SK-N-SH (cell line): ENCODE measurements at regions not wholly inside any gene's neighbourhood (a gene's known extent, or its start where the extent isn't known, plus 50 kb on each side); places are given as distances from the start of the nearest gene placed in this dataset.

Source experiments
- CTCF ChIP-seq: fragments of 200-600 bp; sonication (generic); IDR thresholded peaks from 2 replicates; pipeline ENCODE4 v1.6.1; 2017; ENCODE audit warnings: antibody characterized with exemption, mild to moderate bottlenecking, moderate library complexity
- EP300 ChIP-seq, 2 experiments: IDR thresholded peaks; 2 replicates each; pipeline versions ENCODE4 v1.4.0 to v1.6.1; 2012; ENCODE audit warnings: borderline replicate concordance in 1 of 2, low read depth in 1 of 2, low read length in 1 of 2
- NFIC ChIP-seq: IDR thresholded peaks from 2 replicates; pipeline ENCODE4 v1.4.0; 2012; ENCODE audit warnings: borderline replicate concordance
- NRF1 ChIP-seq: IDR thresholded peaks from 2 replicates; pipeline ENCODE4 v1.6.1; 2012; ENCODE audit warnings: low read depth, mild to moderate bottlenecking, low read length
- POLR2AphosphoS5 ChIP-seq: IDR thresholded peaks from 2 replicates; pipeline ENCODE4 v1.6.1; 2012; ENCODE audit warnings: low read depth, low read length
- TAF1 ChIP-seq: IDR thresholded peaks from 2 replicates; pipeline ENCODE4 v1.6.1; 2012; ENCODE audit warnings: low read depth, mild to moderate bottlenecking, low read length, moderate library complexity, borderline replicate concordance
- YY1 ChIP-seq: IDR thresholded peaks from 2 replicates; pipeline ENCODE4 v1.4.0; 2012; ENCODE audit warnings: low read depth, mild to moderate bottlenecking
- TF ChIP-seq, protein P1 (sequence below): IDR thresholded peaks from 2 replicates; pipeline ENCODE4 v1.4.0; 2012; ENCODE audit warnings: low read depth
- TF ChIP-seq, protein P2 (sequence below): fragments of 150-350 bp; IDR thresholded peaks from 2 replicates; pipeline ENCODE4 v1.6.1; 2017; ENCODE audit warnings: antibody characterized with exemption, low read length, low read depth, borderline replicate concordance
- TF ChIP-seq, protein P3 (sequence below): IDR thresholded peaks from 2 replicates; pipeline ENCODE4 v1.6.1; 2012; ENCODE audit warnings: mild to moderate bottlenecking, low read depth, low read length, moderate library complexity
- TF ChIP-seq, protein P4 (sequence below): IDR thresholded peaks from 2 replicates; pipeline ENCODE4; 2012

DNA sequence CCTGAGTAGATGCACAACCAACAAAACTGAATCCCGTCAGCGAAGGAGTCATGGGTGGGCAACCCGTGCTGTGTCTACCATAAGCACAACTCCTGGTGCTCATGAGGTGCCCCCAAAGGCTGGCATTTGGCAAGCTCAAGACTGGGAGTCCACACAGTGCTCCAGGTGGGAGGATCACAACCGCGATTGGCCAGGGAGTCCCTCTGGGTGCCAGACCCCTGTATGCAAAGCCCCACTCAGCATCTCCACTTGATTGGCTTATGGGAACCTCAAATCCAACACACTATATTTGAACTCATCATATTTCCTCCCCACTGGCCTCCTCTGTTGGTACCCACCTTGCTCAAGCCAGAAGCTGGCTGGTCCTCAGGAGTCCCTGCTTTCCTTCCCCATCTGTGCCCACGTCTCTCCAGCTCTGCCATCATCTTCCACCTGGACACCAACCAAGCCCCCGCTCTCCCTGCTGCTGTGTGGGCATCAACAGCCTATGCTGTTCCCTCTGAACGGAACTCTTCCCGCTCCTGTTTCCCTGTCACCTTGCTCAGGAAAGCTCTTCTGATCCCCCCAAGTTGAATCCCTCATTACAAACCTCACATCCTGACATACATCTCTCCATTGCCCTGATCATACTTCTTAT is 142.3 kb upstream of the PTPN1 start:
- TF ChIP-seq NRF1 (no peak), CTCF (no peak), POLR2AphosphoS5 (no peak), NFIC (no peak), EP300 (IDR thresholded peaks at IDR 0.05; ENCODE audit: borderline replicate concordance in 1 of 2, low read depth in 1 of 2, low read length in 1 of 2) (no peak), TAF1 (no peak), YY1 (no peak)
- TF ChIP-seq, protein P1, sequence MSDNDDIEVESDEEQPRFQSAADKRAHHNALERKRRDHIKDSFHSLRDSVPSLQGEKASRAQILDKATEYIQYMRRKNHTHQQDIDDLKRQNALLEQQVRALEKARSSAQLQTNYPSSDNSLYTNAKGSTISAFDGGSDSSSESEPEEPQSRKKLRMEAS: no peak
- TF ChIP-seq, protein P2, sequence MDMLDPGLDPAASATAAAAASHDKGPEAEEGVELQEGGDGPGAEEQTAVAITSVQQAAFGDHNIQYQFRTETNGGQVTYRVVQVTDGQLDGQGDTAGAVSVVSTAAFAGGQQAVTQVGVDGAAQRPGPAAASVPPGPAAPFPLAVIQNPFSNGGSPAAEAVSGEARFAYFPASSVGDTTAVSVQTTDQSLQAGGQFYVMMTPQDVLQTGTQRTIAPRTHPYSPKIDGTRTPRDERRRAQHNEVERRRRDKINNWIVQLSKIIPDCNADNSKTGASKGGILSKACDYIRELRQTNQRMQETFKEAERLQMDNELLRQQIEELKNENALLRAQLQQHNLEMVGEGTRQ: no peak
- TF ChIP-seq, protein P3, sequence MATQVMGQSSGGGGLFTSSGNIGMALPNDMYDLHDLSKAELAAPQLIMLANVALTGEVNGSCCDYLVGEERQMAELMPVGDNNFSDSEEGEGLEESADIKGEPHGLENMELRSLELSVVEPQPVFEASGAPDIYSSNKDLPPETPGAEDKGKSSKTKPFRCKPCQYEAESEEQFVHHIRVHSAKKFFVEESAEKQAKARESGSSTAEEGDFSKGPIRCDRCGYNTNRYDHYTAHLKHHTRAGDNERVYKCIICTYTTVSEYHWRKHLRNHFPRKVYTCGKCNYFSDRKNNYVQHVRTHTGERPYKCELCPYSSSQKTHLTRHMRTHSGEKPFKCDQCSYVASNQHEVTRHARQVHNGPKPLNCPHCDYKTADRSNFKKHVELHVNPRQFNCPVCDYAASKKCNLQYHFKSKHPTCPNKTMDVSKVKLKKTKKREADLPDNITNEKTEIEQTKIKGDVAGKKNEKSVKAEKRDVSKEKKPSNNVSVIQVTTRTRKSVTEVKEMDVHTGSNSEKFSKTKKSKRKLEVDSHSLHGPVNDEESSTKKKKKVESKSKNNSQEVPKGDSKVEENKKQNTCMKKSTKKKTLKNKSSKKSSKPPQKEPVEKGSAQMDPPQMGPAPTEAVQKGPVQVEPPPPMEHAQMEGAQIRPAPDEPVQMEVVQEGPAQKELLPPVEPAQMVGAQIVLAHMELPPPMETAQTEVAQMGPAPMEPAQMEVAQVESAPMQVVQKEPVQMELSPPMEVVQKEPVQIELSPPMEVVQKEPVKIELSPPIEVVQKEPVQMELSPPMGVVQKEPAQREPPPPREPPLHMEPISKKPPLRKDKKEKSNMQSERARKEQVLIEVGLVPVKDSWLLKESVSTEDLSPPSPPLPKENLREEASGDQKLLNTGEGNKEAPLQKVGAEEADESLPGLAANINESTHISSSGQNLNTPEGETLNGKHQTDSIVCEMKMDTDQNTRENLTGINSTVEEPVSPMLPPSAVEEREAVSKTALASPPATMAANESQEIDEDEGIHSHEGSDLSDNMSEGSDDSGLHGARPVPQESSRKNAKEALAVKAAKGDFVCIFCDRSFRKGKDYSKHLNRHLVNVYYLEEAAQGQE: no peak
- TF ChIP-seq, protein P4, sequence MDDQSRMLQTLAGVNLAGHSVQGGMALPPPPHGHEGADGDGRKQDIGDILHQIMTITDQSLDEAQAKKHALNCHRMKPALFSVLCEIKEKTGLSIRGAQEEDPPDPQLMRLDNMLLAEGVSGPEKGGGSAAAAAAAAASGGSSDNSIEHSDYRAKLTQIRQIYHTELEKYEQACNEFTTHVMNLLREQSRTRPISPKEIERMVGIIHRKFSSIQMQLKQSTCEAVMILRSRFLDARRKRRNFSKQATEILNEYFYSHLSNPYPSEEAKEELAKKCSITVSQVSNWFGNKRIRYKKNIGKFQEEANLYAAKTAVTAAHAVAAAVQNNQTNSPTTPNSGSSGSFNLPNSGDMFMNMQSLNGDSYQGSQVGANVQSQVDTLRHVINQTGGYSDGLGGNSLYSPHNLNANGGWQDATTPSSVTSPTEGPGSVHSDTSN: no peak
